ENCODE measurements at regions not wholly inside any gene's neighbourhood (a gene's known extent, or its start where the extent isn't known, plus 50 kb on each side); places are given as distances from the start of the nearest gene placed in this dataset.

- Histone ChIP-seq H3K4me3 (ENCODE audit: low read length) (peak overlapping the region; percentile 50), H3K9ac (ENCODE audit: low read length) (no peak overlapping the region), H3K9me2 (ENCODE audit: insufficient read depth, low read length) (no peaks in the 10 kb centered on the region), H4K20me1 (ENCODE audit: insufficient read depth) (no peaks in the 10 kb centered on the region), H3K4me2 (ENCODE audit: low read length) (no peak overlapping the region), H3K36me3 (ENCODE audit: insufficient read depth, low read length) (no peaks in the 10 kb centered on the region), H2AFZ (ENCODE audit: low read depth, low read length) (peak overlapping the region; percentile 9), H3F3A (ENCODE audit: insufficient read depth, low read length, poor library complexity, severe bottlenecking) (no peaks in the 10 kb centered on the region), H3K27ac (ENCODE audit: low read length) (peak overlapping the region; percentile 58), H3K9me3 (ENCODE audit: low read length) (no peaks in the 10 kb centered on the region), H3K27me3 (ENCODE audit: insufficient read depth, low read depth, low read length) (no peaks in the 10 kb centered on the region), H3K79me2 (replicated peaks; ENCODE audit: insufficient read depth, low read length) (no peaks in the 10 kb centered on the region)
- TF ChIP-seq SMC3 (conservative IDR thresholded peaks at IDR 0.05; ENCODE audit: poor library complexity), result no peak
- peak; percentile 10 for TF ChIP-seq EP300 (conservative IDR thresholded peaks at IDR 0.05; ENCODE audit: poor library complexity, severe bottlenecking)
Observed at GRCh38 chr12:75583355-75583754, 71.9 kb upstream of the KRR1 start.

DNA sequence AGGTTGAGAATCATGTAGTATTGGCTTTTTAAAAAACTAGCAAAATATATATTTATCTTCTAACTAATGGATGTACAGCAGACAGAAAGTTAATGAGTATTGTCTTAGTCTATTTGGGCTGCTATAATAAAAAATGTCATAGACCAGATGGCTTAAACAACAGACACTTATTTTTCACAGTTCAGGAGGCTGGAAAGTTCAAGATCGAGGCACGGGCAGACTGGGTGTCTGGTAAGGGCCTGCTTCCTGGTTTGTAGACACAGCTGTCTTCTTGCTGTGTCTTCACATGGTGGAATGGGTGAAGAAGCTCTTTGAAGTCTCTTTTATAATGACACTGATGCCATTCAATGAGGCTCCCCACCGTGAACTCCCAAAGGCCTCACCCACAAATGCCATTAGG lies 70.1 kb upstream of the KRR1 start:
- no peak overlapping the region for H3K4me3 ChIP-seq (ENCODE audit: low read length)

More for the DNA sequence above, 70.1 kb upstream of the KRR1 start:
- Histone ChIP-seq H3K27ac (ENCODE audit: low read length) (no peak overlapping the region), H3K9me3 (ENCODE audit: low read length) (no peaks in the 10 kb centered on the region), H3K9me2 (ENCODE audit: insufficient read depth, low read length) (no peaks in the 10 kb centered on the region), H3K4me2 (ENCODE audit: low read length) (no peak overlapping the region), H2AFZ (ENCODE audit: low read depth, low read length) (no peak overlapping the region), H3F3A (ENCODE audit: insufficient read depth, low read length, poor library complexity, severe bottlenecking) (no peaks in the 10 kb centered on the region), H3K36me3 (ENCODE audit: insufficient read depth, low read length) (no peaks in the 10 kb centered on the region), H4K20me1 (ENCODE audit: insufficient read depth) (no peaks in the 10 kb centered on the region), H3K27me3 (ENCODE audit: insufficient read depth, low read depth, low read length) (no peaks in the 10 kb centered on the region), H3K9ac (ENCODE audit: low read length) (no peak overlapping the region), H3K79me2 (replicated peaks; ENCODE audit: insufficient read depth, low read length) (no peaks in the 10 kb centered on the region)
- TF ChIP-seq MXI1 (conservative IDR thresholded peaks at IDR 0.05; ENCODE audit: poor library complexity, severe bottlenecking) (no peak), SMC3 (conservative IDR thresholded peaks at IDR 0.05; ENCODE audit: poor library complexity) (no peak), EP300 (conservative IDR thresholded peaks at IDR 0.05; ENCODE audit: poor library complexity, severe bottlenecking) (no peak), RAD21 (conservative IDR thresholded peaks at IDR 0.05) (no peak), TAF1 (IDR thresholded peaks at IDR 0.05; ENCODE audit: low read depth) (no peak), EZH2 (IDR thresholded peaks at IDR 0.05; ENCODE audit: borderline replicate concordance, insufficient read depth, low read length, poor library complexity, severe bottlenecking) (no peak), POLR2AphosphoS5 (IDR thresholded peaks at IDR 0.05) (no peak)
- TF ChIP-seq, protein P1, sequence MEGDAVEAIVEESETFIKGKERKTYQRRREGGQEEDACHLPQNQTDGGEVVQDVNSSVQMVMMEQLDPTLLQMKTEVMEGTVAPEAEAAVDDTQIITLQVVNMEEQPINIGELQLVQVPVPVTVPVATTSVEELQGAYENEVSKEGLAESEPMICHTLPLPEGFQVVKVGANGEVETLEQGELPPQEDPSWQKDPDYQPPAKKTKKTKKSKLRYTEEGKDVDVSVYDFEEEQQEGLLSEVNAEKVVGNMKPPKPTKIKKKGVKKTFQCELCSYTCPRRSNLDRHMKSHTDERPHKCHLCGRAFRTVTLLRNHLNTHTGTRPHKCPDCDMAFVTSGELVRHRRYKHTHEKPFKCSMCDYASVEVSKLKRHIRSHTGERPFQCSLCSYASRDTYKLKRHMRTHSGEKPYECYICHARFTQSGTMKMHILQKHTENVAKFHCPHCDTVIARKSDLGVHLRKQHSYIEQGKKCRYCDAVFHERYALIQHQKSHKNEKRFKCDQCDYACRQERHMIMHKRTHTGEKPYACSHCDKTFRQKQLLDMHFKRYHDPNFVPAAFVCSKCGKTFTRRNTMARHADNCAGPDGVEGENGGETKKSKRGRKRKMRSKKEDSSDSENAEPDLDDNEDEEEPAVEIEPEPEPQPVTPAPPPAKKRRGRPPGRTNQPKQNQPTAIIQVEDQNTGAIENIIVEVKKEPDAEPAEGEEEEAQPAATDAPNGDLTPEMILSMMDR (IDR thresholded peaks at IDR 0.05; ENCODE audit: poor library complexity, severe bottlenecking), result no peak
- TF ChIP-seq, protein P2, sequence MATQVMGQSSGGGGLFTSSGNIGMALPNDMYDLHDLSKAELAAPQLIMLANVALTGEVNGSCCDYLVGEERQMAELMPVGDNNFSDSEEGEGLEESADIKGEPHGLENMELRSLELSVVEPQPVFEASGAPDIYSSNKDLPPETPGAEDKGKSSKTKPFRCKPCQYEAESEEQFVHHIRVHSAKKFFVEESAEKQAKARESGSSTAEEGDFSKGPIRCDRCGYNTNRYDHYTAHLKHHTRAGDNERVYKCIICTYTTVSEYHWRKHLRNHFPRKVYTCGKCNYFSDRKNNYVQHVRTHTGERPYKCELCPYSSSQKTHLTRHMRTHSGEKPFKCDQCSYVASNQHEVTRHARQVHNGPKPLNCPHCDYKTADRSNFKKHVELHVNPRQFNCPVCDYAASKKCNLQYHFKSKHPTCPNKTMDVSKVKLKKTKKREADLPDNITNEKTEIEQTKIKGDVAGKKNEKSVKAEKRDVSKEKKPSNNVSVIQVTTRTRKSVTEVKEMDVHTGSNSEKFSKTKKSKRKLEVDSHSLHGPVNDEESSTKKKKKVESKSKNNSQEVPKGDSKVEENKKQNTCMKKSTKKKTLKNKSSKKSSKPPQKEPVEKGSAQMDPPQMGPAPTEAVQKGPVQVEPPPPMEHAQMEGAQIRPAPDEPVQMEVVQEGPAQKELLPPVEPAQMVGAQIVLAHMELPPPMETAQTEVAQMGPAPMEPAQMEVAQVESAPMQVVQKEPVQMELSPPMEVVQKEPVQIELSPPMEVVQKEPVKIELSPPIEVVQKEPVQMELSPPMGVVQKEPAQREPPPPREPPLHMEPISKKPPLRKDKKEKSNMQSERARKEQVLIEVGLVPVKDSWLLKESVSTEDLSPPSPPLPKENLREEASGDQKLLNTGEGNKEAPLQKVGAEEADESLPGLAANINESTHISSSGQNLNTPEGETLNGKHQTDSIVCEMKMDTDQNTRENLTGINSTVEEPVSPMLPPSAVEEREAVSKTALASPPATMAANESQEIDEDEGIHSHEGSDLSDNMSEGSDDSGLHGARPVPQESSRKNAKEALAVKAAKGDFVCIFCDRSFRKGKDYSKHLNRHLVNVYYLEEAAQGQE (IDR thresholded peaks at IDR 0.05; ENCODE audit: borderline replicate concordance), result no peak

All from neural cell (in vitro differentiated cells).